ENCODE measurements at regions not wholly inside any gene's neighbourhood (a gene's known extent, or its start where the extent isn't known, plus 50 kb on each side); places are given as distances from the start of the nearest gene placed in this dataset.

- Histone ChIP-seq H3K4me1 (ENCODE audit: control insufficient read depth, insufficient read depth, low read length) (peaks cover 8% of the 10 kb centered on the region), H3K9ac (ENCODE audit: low read depth, low read length) (no peak overlapping the region), H3K4me3 (ENCODE audit: low read depth, low read length) (no peak overlapping the region), H3K36me3 (ENCODE audit: control insufficient read depth, insufficient read depth, low read length) (no peaks in the 10 kb centered on the region), H3K9me3 (ENCODE audit: control insufficient read depth, insufficient read depth, low read length) (no peaks in the 10 kb centered on the region), H3K27me3 (ENCODE audit: control insufficient read depth, insufficient read depth, low read length) (no peaks in the 10 kb centered on the region)
Observed at GRCh38 chr3:72338082-72338941, 509.9 kb downstream of the SHQ1 start.

- Histone ChIP-seq H3K9ac (ENCODE audit: low read depth, low read length) (peak overlapping the region; percentile 9), H3K27me3 (ENCODE audit: control insufficient read depth, insufficient read depth, low read length) (no peaks in the 10 kb centered on the region), H3K4me3 (ENCODE audit: low read depth, low read length) (no peak overlapping the region), H3K4me1 (ENCODE audit: control insufficient read depth, insufficient read depth, low read length) (peaks cover 8% of the 10 kb centered on the region), H3K36me3 (ENCODE audit: control insufficient read depth, insufficient read depth, low read length) (no peaks in the 10 kb centered on the region), H3K9me3 (ENCODE audit: control insufficient read depth, insufficient read depth, low read length) (no peaks in the 10 kb centered on the region)
Observed at GRCh38 chr3:72337480-72337855, 510.8 kb downstream of the SHQ1 start.

- Histone ChIP-seq H3K27me3 (ENCODE audit: control insufficient read depth, insufficient read depth, low read length) (no peaks in the 10 kb centered on the region), H3K4me1 (ENCODE audit: control insufficient read depth, insufficient read depth, low read length) (peaks cover 8% of the 10 kb centered on the region), H3K4me3 (ENCODE audit: low read depth, low read length) (peak overlapping the region; percentile 12), H3K9me3 (ENCODE audit: control insufficient read depth, insufficient read depth, low read length) (no peaks in the 10 kb centered on the region), H3K36me3 (ENCODE audit: control insufficient read depth, insufficient read depth, low read length) (no peaks in the 10 kb centered on the region), H3K9ac (ENCODE audit: low read depth, low read length) (peak overlapping the region; percentile 9)
Observed at GRCh38 chr3:72336821-72337479, 511.3 kb downstream of the SHQ1 start.

- Histone ChIP-seq H3K9me3 (ENCODE audit: control insufficient read depth, insufficient read depth, low read length) (no peaks in the 10 kb centered on the region), H3K27me3 (ENCODE audit: control insufficient read depth, insufficient read depth, low read length) (no peaks in the 10 kb centered on the region), H3K4me1 (ENCODE audit: control insufficient read depth, insufficient read depth, low read length) (peaks cover 8% of the 10 kb centered on the region), H3K36me3 (ENCODE audit: control insufficient read depth, insufficient read depth, low read length) (no peaks in the 10 kb centered on the region), H3K9ac (ENCODE audit: low read depth, low read length) (no peak overlapping the region), H3K4me3 (ENCODE audit: low read depth, low read length) (no peak overlapping the region)
Observed at GRCh38 chr3:72336114-72336651, 512.1 kb downstream of the SHQ1 start.

- peaks cover 8% of the 10 kb centered on the region for H3K4me1 ChIP-seq (ENCODE audit: control insufficient read depth, insufficient read depth, low read length)
- H3K36me3 ChIP-seq (ENCODE audit: control insufficient read depth, insufficient read depth, low read length), result no peaks in the 10 kb centered on the region
- H3K27me3 ChIP-seq (ENCODE audit: control insufficient read depth, insufficient read depth, low read length), result no peaks in the 10 kb centered on the region
- H3K9me3 ChIP-seq (ENCODE audit: control insufficient read depth, insufficient read depth, low read length), result no peaks in the 10 kb centered on the region
- no peak overlapping the region for H3K9ac ChIP-seq (ENCODE audit: low read depth, low read length)
- no peak overlapping the region for H3K4me3 ChIP-seq (ENCODE audit: low read depth, low read length)
Observed at GRCh38 chr3:72335458-72336095, 512.7 kb downstream of the SHQ1 start.

- H3K9ac ChIP-seq (ENCODE audit: low read depth, low read length), result no peak overlapping the region
- no peaks in the 10 kb centered on the region for H3K9me3 ChIP-seq (ENCODE audit: control insufficient read depth, insufficient read depth, low read length)
- H3K4me3 ChIP-seq (ENCODE audit: low read depth, low read length), result no peak overlapping the region
- no peaks in the 10 kb centered on the region for H3K27me3 ChIP-seq (ENCODE audit: control insufficient read depth, insufficient read depth, low read length)
- no peaks in the 10 kb centered on the region for H3K36me3 ChIP-seq (ENCODE audit: control insufficient read depth, insufficient read depth, low read length)
- peaks cover 8% of the 10 kb centered on the region for H3K4me1 ChIP-seq (ENCODE audit: control insufficient read depth, insufficient read depth, low read length)
Observed at GRCh38 chr3:72334681-72335457, 513.4 kb downstream of the SHQ1 start.

GRCh38 chr3:72332689-72333088 lies 515.6 kb downstream of the SHQ1 start:
- Histone ChIP-seq H3K27me3 (ENCODE audit: control insufficient read depth, insufficient read depth, low read length) (no peaks in the 10 kb centered on the region), H3K36me3 (ENCODE audit: control insufficient read depth, insufficient read depth, low read length) (no peaks in the 10 kb centered on the region), H3K4me3 (ENCODE audit: low read depth, low read length) (no peak overlapping the region), H3K9ac (ENCODE audit: low read depth, low read length) (no peak overlapping the region), H3K4me1 (ENCODE audit: control insufficient read depth, insufficient read depth, low read length) (peaks cover 10% of the 10 kb centered on the region), H3K9me3 (ENCODE audit: control insufficient read depth, insufficient read depth, low read length) (no peaks in the 10 kb centered on the region)

GRCh38 chr3:72332036-72332435 lies 516.2 kb downstream of the SHQ1 start:
- Histone ChIP-seq H3K27me3 (ENCODE audit: control insufficient read depth, insufficient read depth, low read length) (no peaks in the 10 kb centered on the region), H3K4me3 (ENCODE audit: low read depth, low read length) (no peak overlapping the region)

GRCh38 chr3:72331076-72331475 lies 517.2 kb downstream of the SHQ1 start:
- no peaks in the 10 kb centered on the region for H3K9me3 ChIP-seq (ENCODE audit: control insufficient read depth, insufficient read depth, low read length)
- no peaks in the 10 kb centered on the region for H3K27me3 ChIP-seq (ENCODE audit: control insufficient read depth, insufficient read depth, low read length)
- no peak overlapping the region for H3K9ac ChIP-seq (ENCODE audit: low read depth, low read length)

More at GRCh38 chr3:72332036-72332435, 516.2 kb downstream of the SHQ1 start:
- Histone ChIP-seq H3K9me3 (ENCODE audit: control insufficient read depth, insufficient read depth, low read length) (no peaks in the 10 kb centered on the region), H3K9ac (ENCODE audit: low read depth, low read length) (no peak overlapping the region), H3K4me1 (ENCODE audit: control insufficient read depth, insufficient read depth, low read length) (peaks cover 7% of the 10 kb centered on the region), H3K36me3 (ENCODE audit: control insufficient read depth, insufficient read depth, low read length) (no peaks in the 10 kb centered on the region)

GRCh38 chr3:72329354-72329753 lies 518.9 kb downstream of the SHQ1 start:
- Histone ChIP-seq H3K4me3 (ENCODE audit: low read depth, low read length) (no peak overlapping the region), H3K36me3 (ENCODE audit: control insufficient read depth, insufficient read depth, low read length) (no peaks in the 10 kb centered on the region), H3K4me1 (ENCODE audit: control insufficient read depth, insufficient read depth, low read length) (peaks cover 3% of the 10 kb centered on the region), H3K27me3 (ENCODE audit: control insufficient read depth, insufficient read depth, low read length) (no peaks in the 10 kb centered on the region), H3K9me3 (ENCODE audit: control insufficient read depth, insufficient read depth, low read length) (no peaks in the 10 kb centered on the region), H3K9ac (ENCODE audit: low read depth, low read length) (no peak overlapping the region)

More at GRCh38 chr3:72331076-72331475, 517.2 kb downstream of the SHQ1 start:
- no peak overlapping the region for H3K4me3 ChIP-seq (ENCODE audit: low read depth, low read length)
- peaks cover 3% of the 10 kb centered on the region for H3K4me1 ChIP-seq (ENCODE audit: control insufficient read depth, insufficient read depth, low read length)
- no peaks in the 10 kb centered on the region for H3K36me3 ChIP-seq (ENCODE audit: control insufficient read depth, insufficient read depth, low read length)

- no peaks in the 10 kb centered on the region for H3K9me3 ChIP-seq (ENCODE audit: control insufficient read depth, insufficient read depth, low read length)
- no peak overlapping the region for H3K4me3 ChIP-seq (ENCODE audit: low read depth, low read length)
- no peak overlapping the region for H3K9ac ChIP-seq (ENCODE audit: low read depth, low read length)
- peaks cover 3% of the 10 kb centered on the region for H3K4me1 ChIP-seq (ENCODE audit: control insufficient read depth, insufficient read depth, low read length)
- no peaks in the 10 kb centered on the region for H3K36me3 ChIP-seq (ENCODE audit: control insufficient read depth, insufficient read depth, low read length)
- H3K27me3 ChIP-seq (ENCODE audit: control insufficient read depth, insufficient read depth, low read length), result no peaks in the 10 kb centered on the region
Observed at GRCh38 chr3:72328755-72329277, 519.4 kb downstream of the SHQ1 start.
